ENCODE measurements at regions not wholly inside any gene's neighbourhood (a gene's known extent, or its start where the extent isn't known, plus 50 kb on each side); places are given as distances from the start of the nearest gene placed in this dataset.

DNA sequence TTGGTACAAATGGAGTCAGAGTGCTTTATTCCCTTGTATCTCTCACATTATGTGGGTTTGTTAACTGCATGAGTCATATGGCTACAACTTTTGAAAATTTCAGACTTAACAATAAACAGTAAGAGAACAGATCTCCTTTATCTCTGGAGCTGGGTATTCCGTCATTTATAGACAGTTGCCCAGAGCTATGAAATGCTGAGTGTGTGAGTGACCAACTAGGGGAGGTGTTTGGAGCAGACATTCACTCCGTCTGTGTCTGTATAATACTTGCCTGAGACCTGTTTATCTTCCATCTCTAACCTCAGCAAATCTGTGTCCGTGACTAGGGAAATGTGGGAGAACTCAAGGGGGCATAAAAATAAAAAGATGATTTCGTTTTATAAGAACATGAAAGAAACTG, 279.9 kb upstream of the FAR2 start:
- intact Hi-C loops (cut with micrococcal nuclease): no loop called here
- DNase-seq (no peak), ATAC-seq (no peak)
- ChIA-PET POLR2A (no interaction called here), CTCF (no interaction called here)
- Mint-ChIP-seq H3K4me1 (ENCODE audit: low read depth) (no peaks in the 10 kb centered on the region), H3K4me3 (no peak overlapping the region), H3K9me3 (no peaks in the 10 kb centered on the region), H3K36me3 (ENCODE audit: low read depth) (no peaks in the 10 kb centered on the region), H3K27ac (no peak overlapping the region), H3K27me3 (peaks cover 5% of the 10 kb centered on the region)
- TF ChIP-seq, protein P1, sequence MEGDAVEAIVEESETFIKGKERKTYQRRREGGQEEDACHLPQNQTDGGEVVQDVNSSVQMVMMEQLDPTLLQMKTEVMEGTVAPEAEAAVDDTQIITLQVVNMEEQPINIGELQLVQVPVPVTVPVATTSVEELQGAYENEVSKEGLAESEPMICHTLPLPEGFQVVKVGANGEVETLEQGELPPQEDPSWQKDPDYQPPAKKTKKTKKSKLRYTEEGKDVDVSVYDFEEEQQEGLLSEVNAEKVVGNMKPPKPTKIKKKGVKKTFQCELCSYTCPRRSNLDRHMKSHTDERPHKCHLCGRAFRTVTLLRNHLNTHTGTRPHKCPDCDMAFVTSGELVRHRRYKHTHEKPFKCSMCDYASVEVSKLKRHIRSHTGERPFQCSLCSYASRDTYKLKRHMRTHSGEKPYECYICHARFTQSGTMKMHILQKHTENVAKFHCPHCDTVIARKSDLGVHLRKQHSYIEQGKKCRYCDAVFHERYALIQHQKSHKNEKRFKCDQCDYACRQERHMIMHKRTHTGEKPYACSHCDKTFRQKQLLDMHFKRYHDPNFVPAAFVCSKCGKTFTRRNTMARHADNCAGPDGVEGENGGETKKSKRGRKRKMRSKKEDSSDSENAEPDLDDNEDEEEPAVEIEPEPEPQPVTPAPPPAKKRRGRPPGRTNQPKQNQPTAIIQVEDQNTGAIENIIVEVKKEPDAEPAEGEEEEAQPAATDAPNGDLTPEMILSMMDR (IDR thresholded peaks at IDR 0.05): no peak

DNA sequence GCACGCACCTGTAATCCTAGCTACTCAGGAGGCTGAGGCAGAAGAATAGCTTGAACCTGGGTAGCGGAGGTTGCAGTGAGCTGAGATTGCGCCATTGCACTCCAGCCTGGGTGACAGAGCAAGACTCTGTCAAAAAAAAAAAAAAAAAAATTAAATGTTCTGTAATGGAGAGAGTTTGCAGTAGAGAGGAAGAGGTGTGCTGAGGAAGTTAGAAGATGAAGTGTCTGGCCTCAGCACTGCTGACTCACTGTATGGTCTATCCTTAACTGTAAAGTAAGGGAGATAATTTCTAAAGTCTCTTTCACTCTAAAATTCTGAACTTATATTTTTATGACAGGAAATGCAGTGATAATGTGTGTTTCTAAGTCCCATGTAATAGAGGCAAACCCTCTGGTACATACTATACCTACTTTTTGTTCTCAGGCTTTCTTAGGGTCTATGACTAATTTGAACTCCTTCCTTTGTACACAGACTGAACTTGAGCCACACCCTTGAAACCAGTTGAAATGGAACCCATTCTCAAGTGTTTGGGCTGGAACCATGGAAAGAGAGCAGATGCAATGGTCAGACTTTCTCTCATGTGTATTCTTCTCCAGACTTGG, 278.1 kb upstream of the FAR2 start:
- ChIA-PET CTCF (interaction anchor here (0.7 to 1.1 kb wide), 2 partner anchors 8 to 930 kb away, joined by 3 to 5 read pairs; no protein-coding TSS in a partner anchor), POLR2A (no interaction called here)
- H3K36me3 Mint-ChIP-seq (ENCODE audit: low read depth): no peaks in the 10 kb centered on the region
- no peak overlapping the region for H3K27ac Mint-ChIP-seq
- H3K27me3 Mint-ChIP-seq: peaks cover 5% of the 10 kb centered on the region
- H3K4me1 Mint-ChIP-seq (ENCODE audit: low read depth): no peaks in the 10 kb centered on the region
- H3K9me3 Mint-ChIP-seq: no peaks in the 10 kb centered on the region
- no peak for DNase-seq
- H3K4me3 Mint-ChIP-seq: no peak overlapping the region
- ATAC-seq: no peak
- TF ChIP-seq, protein P1 (IDR thresholded peaks at IDR 0.05): no peak
- intact Hi-C loops (cut with micrococcal nuclease): no loop called here

DNA sequence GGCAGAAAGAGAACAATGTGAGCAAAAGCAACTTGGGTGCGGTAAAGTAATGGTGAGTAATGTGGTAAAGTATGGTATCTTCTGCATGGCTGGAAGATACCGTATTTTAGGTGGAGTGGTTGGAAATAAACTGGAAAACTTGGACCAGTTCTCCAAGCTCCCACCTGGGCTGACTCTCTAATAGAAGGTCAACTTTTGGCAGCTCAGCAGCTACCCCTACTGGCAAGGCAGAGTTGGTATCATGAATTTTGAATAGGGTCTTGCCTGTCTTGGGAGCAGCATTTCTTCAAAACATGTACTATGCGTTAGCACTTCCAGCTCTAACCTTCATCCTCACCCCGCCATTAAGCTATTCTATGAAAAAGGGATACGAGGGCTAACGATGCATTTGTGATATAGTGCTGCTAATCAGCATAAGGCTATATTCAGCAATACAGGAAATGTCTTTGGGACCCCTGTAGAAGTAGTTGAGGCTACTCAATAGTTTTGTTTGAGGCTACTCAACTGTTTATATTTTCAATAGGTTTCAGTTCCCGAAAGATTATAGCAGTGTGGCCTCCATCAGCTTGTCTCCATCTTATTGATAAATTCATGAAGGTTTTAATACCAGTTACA, 276.3 kb upstream of the FAR2 start:
- peak; percentile 20 for DNase-seq
- intact Hi-C loops (cut with micrococcal nuclease): no loop called here
- no peak for ATAC-seq
- Mint-ChIP-seq H3K4me1 (ENCODE audit: low read depth) (no peaks in the 10 kb centered on the region), H3K36me3 (ENCODE audit: low read depth) (no peaks in the 10 kb centered on the region), H3K9me3 (no peaks in the 10 kb centered on the region), H3K4me3 (no peak overlapping the region), H3K27me3 (no peaks in the 10 kb centered on the region), H3K27ac (no peak overlapping the region)
- TF ChIP-seq, protein P1 (IDR thresholded peaks at IDR 0.05): peak; percentile 56
- ChIA-PET CTCF (no interaction called here), POLR2A (no interaction called here)

DNA sequence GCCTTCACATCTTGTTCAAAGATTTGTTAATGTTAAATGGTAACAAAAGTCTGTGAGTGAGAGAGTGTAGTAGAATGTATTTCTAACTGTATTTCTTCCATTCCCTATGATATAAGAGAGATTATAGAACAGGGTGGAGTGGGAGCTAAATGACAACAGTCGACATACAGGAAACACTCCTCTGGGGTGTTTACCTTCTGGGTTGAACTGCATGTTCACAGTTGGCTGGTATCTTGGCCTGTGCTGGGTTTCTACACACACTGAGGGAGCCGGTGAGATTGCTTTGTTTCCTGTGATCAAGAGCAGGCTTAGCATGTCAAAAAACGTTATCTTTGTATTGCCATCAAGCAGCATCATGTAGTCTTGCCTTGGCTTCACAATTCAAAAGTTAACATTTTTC, 274.3 kb upstream of the FAR2 start:
- H3K27me3 Mint-ChIP-seq: no peaks in the 10 kb centered on the region
- TF ChIP-seq, protein P1 (IDR thresholded peaks at IDR 0.05): no peak
- ChIA-PET CTCF (no interaction called here), POLR2A (no interaction called here)
- intact Hi-C loops (cut with micrococcal nuclease): no loop called here
- H3K36me3 Mint-ChIP-seq (ENCODE audit: low read depth): no peaks in the 10 kb centered on the region
- no peak overlapping the region for H3K4me3 Mint-ChIP-seq
- H3K27ac Mint-ChIP-seq: no peak overlapping the region
- H3K4me1 Mint-ChIP-seq (ENCODE audit: low read depth): no peaks in the 10 kb centered on the region
- ATAC-seq (no peak), DNase-seq (no peak)
- no peaks in the 10 kb centered on the region for H3K9me3 Mint-ChIP-seq

DNA sequence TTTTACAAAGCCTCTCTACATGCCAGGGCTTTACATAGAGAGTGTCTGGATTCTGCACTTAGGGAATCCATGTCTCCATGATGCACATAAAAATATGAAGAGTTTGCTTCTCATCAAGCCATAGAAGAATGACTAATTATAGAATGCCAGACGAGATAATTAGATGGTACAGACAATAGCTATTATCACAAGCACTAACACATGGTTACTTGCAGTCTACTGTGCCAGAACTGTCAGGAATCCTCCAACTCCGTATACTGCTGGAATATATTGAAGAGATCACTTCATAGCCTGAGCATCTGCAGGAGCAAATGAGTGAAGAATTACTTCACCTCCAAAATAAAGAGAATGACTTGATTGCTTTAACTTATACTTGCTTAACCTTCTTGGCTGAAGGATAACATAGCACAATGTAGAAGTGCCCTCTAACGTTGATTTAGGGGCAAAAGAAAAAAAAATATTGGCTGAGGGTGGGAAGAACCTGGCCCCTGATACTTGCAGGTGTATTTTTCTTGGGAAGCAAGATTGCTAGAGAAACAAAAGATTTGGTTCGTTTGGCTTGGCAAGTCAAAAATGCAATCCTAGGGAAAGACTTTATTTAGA, 272.8 kb upstream of the FAR2 start:
- DNase-seq: no peak
- TF ChIP-seq, protein P1 (IDR thresholded peaks at IDR 0.05): no peak
- Mint-ChIP-seq H3K36me3 (ENCODE audit: low read depth) (no peaks in the 10 kb centered on the region), H3K27ac (no peak overlapping the region), H3K27me3 (no peaks in the 10 kb centered on the region), H3K9me3 (no peaks in the 10 kb centered on the region), H3K4me1 (ENCODE audit: low read depth) (no peaks in the 10 kb centered on the region), H3K4me3 (no peak overlapping the region)
- intact Hi-C loops (cut with micrococcal nuclease): no loop called here
- no peak for ATAC-seq
- POLR2A ChIA-PET: no interaction called here
- CTCF ChIA-PET: no interaction called here

Measured in activated CD8-positive, alpha-beta T cell treated with anti-CD3 and anti-CD28 coated beads for 36 hours (primary cell).